ENCODE measurements at regions not wholly inside any gene's neighbourhood (a gene's known extent, or its start where the extent isn't known, plus 50 kb on each side); places are given as distances from the start of the nearest gene placed in this dataset.
"Not testable (repeated sequence)": the region's sequence is repeated elsewhere in the genome, so short reads cannot be mapped to it uniquely, and the experiment has no call there.

- no peak for DNase-seq (ENCODE audit: low spot score)
Measured at GRCh38 chrX:41003506-41004270, 81.6 kb upstream of the USP9X start.

- no peak for DNase-seq (ENCODE audit: low spot score)
Measured at GRCh38 chrX:41005445-41005992, 79.7 kb upstream of the USP9X start.

- DNase-seq (ENCODE audit: low spot score): peak; percentile 71
Measured at GRCh38 chrX:41009850-41010846, 75.1 kb upstream of the USP9X start.

- no peak for DNase-seq (ENCODE audit: low spot score)
Measured at GRCh38 chrX:41014776-41015360, 70.4 kb upstream of the USP9X start.

- not testable (repeated sequence) for DNase-seq (ENCODE audit: low spot score)
Measured at GRCh38 chrX:41017785-41018184, 67.5 kb upstream of the USP9X start.

- not testable (repeated sequence) for DNase-seq (ENCODE audit: low spot score)
Measured at GRCh38 chrX:41018391-41019040, 66.7 kb upstream of the USP9X start.

- no peak for DNase-seq (ENCODE audit: low spot score)
Measured at GRCh38 chrX:41019041-41019392, 66.2 kb upstream of the USP9X start.

- DNase-seq (ENCODE audit: low spot score): no peak
Measured at GRCh38 chrX:41022566-41022965, 62.7 kb upstream of the USP9X start.

GRCh38 chrX:41023098-41023497 is 62.1 kb upstream of the USP9X start:
- no peak for DNase-seq (ENCODE audit: low spot score)

GRCh38 chrX:41024335-41024734 is 60.9 kb upstream of the USP9X start:
- DNase-seq (ENCODE audit: low spot score): not testable (repeated sequence)

- no peak for DNase-seq (ENCODE audit: low spot score)
Measured at GRCh38 chrX:41024755-41025154, 60.5 kb upstream of the USP9X start.

GRCh38 chrX:41025926-41026701 is 59.1 kb upstream of the USP9X start:
- DNase-seq (ENCODE audit: low spot score): no peak

- DNase-seq (ENCODE audit: low spot score): no peak
Measured at GRCh38 chrX:41026702-41027078, 58.6 kb upstream of the USP9X start.

- no peak for DNase-seq (ENCODE audit: low spot score)
Measured at GRCh38 chrX:41029332-41029731, 55.9 kb upstream of the USP9X start.

GRCh38 chrX:41031256-41031967 is 53.8 kb upstream of the USP9X start:
- no peak for DNase-seq (ENCODE audit: low spot score)

- DNase-seq (ENCODE audit: low spot score): no peak
Measured at GRCh38 chrX:41033299-41033698, 51.9 kb upstream of the USP9X start.

- not testable (repeated sequence) for DNase-seq (ENCODE audit: low spot score)
Measured at GRCh38 chrX:41034902-41035301, 50.3 kb upstream of the USP9X start.
